ENCODE measurements at regions not wholly inside any gene's neighbourhood (a gene's known extent, or its start where the extent isn't known, plus 50 kb on each side); places are given as distances from the start of the nearest gene placed in this dataset.

GRCh38 chr6:163985040-163985439 is 570.5 kb downstream of the QKI start:
- H3K27me3 ChIP-seq (ENCODE audit: insufficient read depth, low read depth, low read length): no peaks in the 10 kb centered on the region
- H3K9me3 ChIP-seq (ENCODE audit: low read length): no peaks in the 10 kb centered on the region
- H4K20me1 ChIP-seq (ENCODE audit: insufficient read depth): no peaks in the 10 kb centered on the region
- H3K27ac ChIP-seq (ENCODE audit: low read length): no peak overlapping the region
- H3K79me2 ChIP-seq (replicated peaks; ENCODE audit: insufficient read depth, low read length): no peaks in the 10 kb centered on the region
- no peaks in the 10 kb centered on the region for H3K9me2 ChIP-seq (ENCODE audit: insufficient read depth, low read length)
- H3K36me3 ChIP-seq (ENCODE audit: insufficient read depth, low read length): no peaks in the 10 kb centered on the region
- H3K4me2 ChIP-seq (ENCODE audit: low read length): no peak overlapping the region
- no peak overlapping the region for H3K4me3 ChIP-seq (ENCODE audit: low read length)
- H2AFZ ChIP-seq (ENCODE audit: low read depth, low read length): no peak overlapping the region
- H3K9ac ChIP-seq (ENCODE audit: low read length): no peak overlapping the region
- TF ChIP-seq CTCF (IDR thresholded peaks at IDR 0.05; ENCODE audit: poor library complexity, severe bottlenecking): no peak
- TF ChIP-seq REST (IDR thresholded peaks at IDR 0.05; ENCODE audit: borderline replicate concordance): no peak
- TF ChIP-seq MXI1 (conservative IDR thresholded peaks at IDR 0.05; ENCODE audit: poor library complexity, severe bottlenecking): no peak
- no peak for TF ChIP-seq TAF1 (IDR thresholded peaks at IDR 0.05; ENCODE audit: low read depth)
- no peak for TF ChIP-seq SMC3 (conservative IDR thresholded peaks at IDR 0.05; ENCODE audit: poor library complexity)
- no peak for TF ChIP-seq RAD21 (conservative IDR thresholded peaks at IDR 0.05)
- TF ChIP-seq EP300 (conservative IDR thresholded peaks at IDR 0.05; ENCODE audit: poor library complexity, severe bottlenecking): no peak
- no peak for TF ChIP-seq EZH2 (IDR thresholded peaks at IDR 0.05; ENCODE audit: borderline replicate concordance, insufficient read depth, low read length, poor library complexity, severe bottlenecking)
- TF ChIP-seq POLR2AphosphoS5 (IDR thresholded peaks at IDR 0.05): no peak
- H3F3A ChIP-seq (ENCODE audit: insufficient read depth, low read length, poor library complexity, severe bottlenecking): no peaks in the 10 kb centered on the region

DNA sequence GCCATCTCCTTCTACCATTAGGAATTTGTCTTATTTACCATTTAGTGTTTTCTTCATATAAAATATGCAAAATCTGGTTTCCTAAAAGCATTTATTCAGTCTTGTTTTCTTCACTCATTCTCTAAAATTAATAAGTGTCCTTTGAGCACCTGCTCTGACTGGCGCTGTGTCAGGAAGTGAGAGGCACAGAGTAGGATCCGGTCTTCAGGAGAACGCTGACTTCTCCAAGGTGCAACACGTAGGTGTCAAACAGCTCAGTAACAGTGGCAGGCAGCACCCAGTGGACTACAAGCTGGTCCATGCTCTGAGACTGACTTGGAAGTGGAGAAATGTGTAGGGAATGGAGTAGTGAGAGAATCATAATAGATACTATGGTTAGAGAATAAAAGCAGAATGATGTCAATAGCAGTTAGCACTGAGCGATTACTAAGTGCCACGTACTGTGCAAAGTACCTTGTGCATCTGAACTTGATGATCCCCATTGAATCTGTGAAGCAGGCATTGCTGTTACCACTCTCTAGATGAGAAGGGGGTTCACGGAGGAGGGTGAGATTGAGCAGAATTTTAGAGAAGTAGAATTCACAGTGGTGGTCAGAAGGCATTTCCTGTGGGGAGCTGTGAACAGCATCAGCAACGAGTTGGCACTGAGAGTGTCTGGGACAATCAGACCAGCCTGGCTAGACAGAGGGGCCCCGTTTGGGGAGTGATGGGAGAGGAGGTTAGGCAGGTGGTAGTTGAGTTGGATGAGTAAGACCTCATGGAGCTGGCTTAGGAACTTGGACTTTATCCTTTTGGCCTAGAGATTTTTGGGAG is 569.8 kb downstream of the QKI start:
- H3K9me2 ChIP-seq (ENCODE audit: insufficient read depth, low read length): no peaks in the 10 kb centered on the region
- no peak overlapping the region for H2AFZ ChIP-seq (ENCODE audit: low read depth, low read length)
- H3F3A ChIP-seq (ENCODE audit: insufficient read depth, low read length, poor library complexity, severe bottlenecking): no peaks in the 10 kb centered on the region
- no peaks in the 10 kb centered on the region for H3K9me3 ChIP-seq (ENCODE audit: low read length)
- no peaks in the 10 kb centered on the region for H3K36me3 ChIP-seq (ENCODE audit: insufficient read depth, low read length)
- H3K4me2 ChIP-seq (ENCODE audit: low read length): no peak overlapping the region
- H3K79me2 ChIP-seq (replicated peaks; ENCODE audit: insufficient read depth, low read length): no peaks in the 10 kb centered on the region
- H4K20me1 ChIP-seq (ENCODE audit: insufficient read depth): no peaks in the 10 kb centered on the region
- no peak overlapping the region for H3K9ac ChIP-seq (ENCODE audit: low read length)
- TF ChIP-seq SMC3 (conservative IDR thresholded peaks at IDR 0.05; ENCODE audit: poor library complexity) (no peak), EZH2 (IDR thresholded peaks at IDR 0.05; ENCODE audit: borderline replicate concordance, insufficient read depth, low read length, poor library complexity, severe bottlenecking) (no peak), POLR2AphosphoS5 (IDR thresholded peaks at IDR 0.05) (no peak), TAF1 (IDR thresholded peaks at IDR 0.05; ENCODE audit: low read depth) (no peak), REST (IDR thresholded peaks at IDR 0.05; ENCODE audit: borderline replicate concordance) (no peak), EP300 (conservative IDR thresholded peaks at IDR 0.05; ENCODE audit: poor library complexity, severe bottlenecking) (no peak), MXI1 (conservative IDR thresholded peaks at IDR 0.05; ENCODE audit: poor library complexity, severe bottlenecking) (no peak), CTCF (IDR thresholded peaks at IDR 0.05; ENCODE audit: poor library complexity, severe bottlenecking) (no peak), RAD21 (conservative IDR thresholded peaks at IDR 0.05) (no peak)
- no peak overlapping the region for H3K4me3 ChIP-seq (ENCODE audit: low read length)
- H3K27ac ChIP-seq (ENCODE audit: low read length): no peak overlapping the region
- H3K27me3 ChIP-seq (ENCODE audit: insufficient read depth, low read depth, low read length): no peaks in the 10 kb centered on the region

Measured in neural cell (in vitro differentiated cells).